Hepatocyte (in vitro differentiated cells): ENCODE measurements at regions not wholly inside any gene's neighbourhood (a gene's known extent, or its start where the extent isn't known, plus 50 kb on each side); places are given as distances from the start of the nearest gene placed in this dataset.

Source experiments
- DNase-seq: peaks from one replicate; pipeline ENCODE4 v3.0.0-alpha.2; 2016; ENCODE audit warnings: low spot score
- H2AFZ ChIP-seq: fragments of 200-600 bp; sonication (generic); 2 replicates; pipeline ENCODE4 v1.6.0; 2016; ENCODE audit warnings: antibody characterized with exemption, mild to moderate bottlenecking
- H3K27ac ChIP-seq: fragments of 200-600 bp; sonication (generic); 2 replicates; pipeline ENCODE4 v1.5.1; 2016; ENCODE audit warnings: mild to moderate bottlenecking
- H3K27me3 ChIP-seq: fragments of 200-600 bp; sonication (generic); 2 replicates; pipeline ENCODE4 v1.6.1; 2016
- H3K36me3 ChIP-seq: fragments of 200-600 bp; sonication (generic); replicated peaks from 2 replicates; pipeline ENCODE4 v1.5.1; 2016; ENCODE audit warnings: low read depth; ENCODE audit not compliant: insufficient read depth
- H3K4me1 ChIP-seq: fragments of 200-600 bp; sonication (generic); 2 replicates; pipeline ENCODE4 v1.5.1; 2016; ENCODE audit warnings: mild to moderate bottlenecking, moderate library complexity; ENCODE audit not compliant: insufficient read depth
- H3K4me2 ChIP-seq: fragments of 200-600 bp; sonication (generic); 2 replicates; pipeline ENCODE4 v1.6.0; 2016
- H3K4me3 ChIP-seq: fragments of 200-600 bp; sonication (generic); 2 replicates; pipeline ENCODE4 v1.5.1; 2016; ENCODE audit warnings: mild to moderate bottlenecking
- H3K79me2 ChIP-seq: fragments of 200-600 bp; sonication (generic); 2 replicates; pipeline ENCODE4 v1.6.0; 2017; ENCODE audit warnings: mild to moderate bottlenecking
- H3K9me2 ChIP-seq: fragments of 200-600 bp; sonication (generic); replicated peaks from 2 replicates; pipeline ENCODE4 v1.6.0; 2017; ENCODE audit warnings: mild to moderate bottlenecking; ENCODE audit not compliant: insufficient read depth
- H3K9me3 ChIP-seq: fragments of 200-600 bp; sonication (generic); 2 replicates; pipeline ENCODE4 v1.5.1; 2016; ENCODE audit warnings: low read depth, mild to moderate bottlenecking
- H4K20me1 ChIP-seq: fragments of 200-600 bp; sonication (generic); 2 replicates; pipeline ENCODE4 v1.6.0; 2016; ENCODE audit warnings: mild to moderate bottlenecking; ENCODE audit not compliant: insufficient read depth, poor library complexity, severe bottlenecking
- CTCF ChIP-seq: fragments of 200-600 bp; sonication (generic); IDR thresholded peaks from 2 replicates; pipeline ENCODE4 v1.5.1; 2016; ENCODE audit warnings: antibody characterized with exemption, mild to moderate bottlenecking; ENCODE audit not compliant: poor library complexity
- EZH2 ChIP-seq: fragments of 200-600 bp; sonication (generic); IDR thresholded peaks from 2 replicates; pipeline ENCODE4 v1.6.1; 2016; ENCODE audit warnings: antibody characterized with exemption, mild to moderate bottlenecking, borderline replicate concordance
- EZH2phosphoT487 ChIP-seq: fragments of 200-600 bp; sonication (generic); IDR thresholded peaks from one replicate; pipeline ENCODE4 v1.6.1; 2018; ENCODE audit warnings: antibody characterized with exemption, mild to moderate bottlenecking, low read depth, moderate library complexity; ENCODE audit not compliant: unreplicated experiment, severe bottlenecking
- WGBS: methylation state at CpG from one replicate; pipeline ENCODE4 v1.1.6; 2016; ENCODE audit warnings: low lambda C conversion rate; ENCODE audit errors: missing lambda C conversion rate; 5-methylcytosine and 5-hydroxymethylcytosine counted together

- H3K4me1 ChIP-seq: peaks cover 24% of the 10 kb centered on the region
- H2AFZ ChIP-seq: no peak overlapping the region
- no peaks in the 10 kb centered on the region for H3K9me2 ChIP-seq
- WGBS: 62% methylated on average over 11 of the region's 12 CpGs
- no peaks in the 10 kb centered on the region for H3K27me3 ChIP-seq
- no peak overlapping the region for H3K4me3 ChIP-seq
- H3K9me3 ChIP-seq: no peaks in the 10 kb centered on the region
- peak overlapping the region; percentile 62 for H3K27ac ChIP-seq
- peaks cover 7% of the 10 kb centered on the region for H3K79me2 ChIP-seq
- no peak overlapping the region for H3K4me2 ChIP-seq
- DNase-seq: no peak
- no peaks in the 10 kb centered on the region for H4K20me1 ChIP-seq
- no peaks in the 10 kb centered on the region for H3K36me3 ChIP-seq
- no peak for TF ChIP-seq EZH2phosphoT487
- no peak for TF ChIP-seq CTCF
- no peak for TF ChIP-seq EZH2
These were observed 154.0 kb upstream of the KLF14 start for GRCh38 chr7:130887957-130888371.

- TF ChIP-seq EZH2phosphoT487: no peak
- no peak for TF ChIP-seq EZH2
- TF ChIP-seq CTCF: no peak
- Histone ChIP-seq H3K4me3 (no peak overlapping the region), H2AFZ (no peak overlapping the region), H3K27me3 (no peaks in the 10 kb centered on the region), H3K9me2 (no peaks in the 10 kb centered on the region), H3K79me2 (peaks cover 7% of the 10 kb centered on the region), H3K36me3 (no peaks in the 10 kb centered on the region), H3K4me2 (no peak overlapping the region), H4K20me1 (no peaks in the 10 kb centered on the region), H3K4me1 (peaks cover 24% of the 10 kb centered on the region), H3K9me3 (no peaks in the 10 kb centered on the region), H3K27ac (no peak overlapping the region)
- DNase-seq: no peak
- 94% methylated on average over 5 of the region's 5 CpGs for WGBS
These were observed 154.5 kb upstream of the KLF14 start for GRCh38 chr7:130888468-130888867.

GRCh38 chr7:130890176-130891020, 156.4 kb upstream of the KLF14 start:
- Histone ChIP-seq H3K79me2 (peaks cover 7% of the 10 kb centered on the region), H3K9me2 (no peaks in the 10 kb centered on the region), H4K20me1 (no peaks in the 10 kb centered on the region), H3K9me3 (no peaks in the 10 kb centered on the region), H3K4me3 (no peak overlapping the region), H3K4me1 (peaks cover 22% of the 10 kb centered on the region), H3K4me2 (peak overlapping the region; percentile 12), H3K27me3 (no peaks in the 10 kb centered on the region), H3K27ac (peak overlapping the region; percentile 82), H3K36me3 (no peaks in the 10 kb centered on the region), H2AFZ (no peak overlapping the region)
- TF ChIP-seq CTCF (no peak), EZH2phosphoT487 (no peak), EZH2 (no peak)
- WGBS: 87% methylated on average over 11 of the region's 11 CpGs
- no peak for DNase-seq
